GM23338 (cell line): ENCODE measurements at regions not wholly inside any gene's neighbourhood (a gene's known extent, or its start where the extent isn't known, plus 50 kb on each side); places are given as distances from the start of the nearest gene placed in this dataset.

Experiments
- ATAC-seq: fragments of 200-7000 bp; cut with Tn5 transposase; 3 replicates; pipeline ENCODE4 v1.9.1; 2020
- DNase-seq: peaks from one replicate; pipeline ENCODE4 v3.0.0-alpha.2; 2015; ENCODE audit warnings: low spot score
- H2AFZ ChIP-seq: fragments of 200-600 bp; sonication (generic); 2 replicates; pipeline ENCODE4 v1.8.0; 2016; ENCODE audit warnings: antibody characterized with exemption, mild to moderate bottlenecking, moderate library complexity
- H3F3A ChIP-seq: fragments of 200-600 bp; sonication (generic); replicated peaks from 2 replicates; pipeline ENCODE4 v1.8.0; 2017; ENCODE audit warnings: antibody characterized with exemption, mixed run types, low read depth
- H3K27ac ChIP-seq: fragments of 200-600 bp; sonication (generic); 2 replicates; pipeline ENCODE4 v1.6.1; 2016; ENCODE audit warnings: low read depth
- H3K27me3 ChIP-seq: fragments of 200-600 bp; sonication (generic); 2 replicates; pipeline ENCODE4 v1.8.0; 2016; ENCODE audit warnings: mild to moderate bottlenecking, mixed run types, moderate library complexity; ENCODE audit not compliant: insufficient read depth
- H3K36me3 ChIP-seq: fragments of 200-600 bp; sonication (generic); 2 replicates; pipeline ENCODE4 v1.8.0; 2016; ENCODE audit warnings: mild to moderate bottlenecking; ENCODE audit not compliant: insufficient read depth
- H3K4me1 ChIP-seq: fragments of 200-600 bp; sonication (generic); 2 replicates; pipeline ENCODE4 v1.8.0; 2016; ENCODE audit warnings: mild to moderate bottlenecking, moderate library complexity; ENCODE audit not compliant: insufficient read depth
- H3K4me2 ChIP-seq: fragments of 200-600 bp; sonication (generic); 2 replicates; pipeline ENCODE4 v1.7.1; 2017; ENCODE audit warnings: mixed run types
- H3K4me3 ChIP-seq: fragments of 200-600 bp; sonication (generic); 2 replicates; pipeline ENCODE4 v1.6.1; 2016; ENCODE audit warnings: mixed run types
- H3K79me2 ChIP-seq: fragments of 200-600 bp; sonication (generic); replicated peaks from 2 replicates; pipeline ENCODE4 v1.8.0; 2017; ENCODE audit warnings: mild to moderate bottlenecking; ENCODE audit not compliant: insufficient read depth
- H3K9me2 ChIP-seq: fragments of 200-600 bp; sonication (generic); 2 replicates; pipeline ENCODE4 v1.8.0; 2017; ENCODE audit not compliant: insufficient read depth
- H4K20me1 ChIP-seq: fragments of 200-600 bp; sonication (generic); replicated peaks from 2 replicates; pipeline ENCODE4 v1.8.0; 2017; ENCODE audit warnings: mild to moderate bottlenecking; ENCODE audit not compliant: insufficient read depth
- H3K27ac Mint-ChIP-seq: 2 replicates; pipeline ENCODE4 v1.8.0; 2020; ENCODE audit warnings: inconsistent platforms, mild to moderate bottlenecking, moderate library complexity, mixed read lengths
- H3K27me3 Mint-ChIP-seq: 3 replicates; pipeline ENCODE4 v1.8.0; 2022; ENCODE audit warnings: low read depth, mild to moderate bottlenecking, moderate library complexity, mixed read lengths, inconsistent platforms; ENCODE audit not compliant: insufficient read depth, poor library complexity
- H3K36me3 Mint-ChIP-seq: 3 replicates; pipeline ENCODE4 v1.8.0; 2021; ENCODE audit warnings: low read depth, mild to moderate bottlenecking, inconsistent platforms, moderate library complexity, mixed read lengths
- H3K4me1 Mint-ChIP-seq: 3 replicates; pipeline ENCODE4 v1.8.0; 2020; ENCODE audit warnings: mild to moderate bottlenecking, inconsistent platforms, mixed read lengths
- H3K4me3 Mint-ChIP-seq: 3 replicates; pipeline ENCODE4 v1.8.0; 2021; ENCODE audit warnings: moderate library complexity, mild to moderate bottlenecking, inconsistent platforms, mixed read lengths
- H3K9me3 Mint-ChIP-seq: 3 replicates; pipeline ENCODE4 v1.8.0; 2020; ENCODE audit warnings: moderate library complexity, mild to moderate bottlenecking, inconsistent platforms, mixed read lengths
- CREB1 ChIP-seq: fragments of 250-450 bp; sonication (Bioruptor Pico); IDR thresholded peaks from 2 replicates; pipeline ENCODE4 v1.5.0; 2020; ENCODE audit warnings: low read depth, mild to moderate bottlenecking, moderate library complexity
- NANOG ChIP-seq: IDR thresholded peaks from 2 replicates; pipeline ENCODE4 v1.6.1; 2016; ENCODE audit warnings: antibody characterized with exemption, borderline replicate concordance
- STAT1 ChIP-seq: IDR thresholded peaks from one replicate; pipeline ENCODE4 v1.6.1; 2016; ENCODE audit warnings: antibody characterized with exemption; ENCODE audit not compliant: unreplicated experiment
- ZNF331 ChIP-seq: fragments of 250-450 bp; sonication (Bioruptor Pico); IDR thresholded peaks from 2 replicates; pipeline ENCODE4 v1.5.0; 2020; ENCODE audit warnings: low read depth, mild to moderate bottlenecking, moderate library complexity
- TF ChIP-seq, protein P1 (sequence below): fragments of 250-450 bp; sonication (Bioruptor Pico); IDR thresholded peaks from 2 replicates; pipeline ENCODE4 v1.5.0; 2020; ENCODE audit warnings: mild to moderate bottlenecking, moderate library complexity
- TF ChIP-seq, protein P2 (sequence below): IDR thresholded peaks from 2 replicates; pipeline ENCODE4 v1.6.1; 2016; ENCODE audit warnings: antibody characterized with exemption
- TF ChIP-seq, protein P3 (sequence below), 2 experiments: fragments of 200-600 bp in 1 of 2; sonication (generic) in 1 of 2; conservative IDR thresholded peaks; 2 replicates each; pipeline versions ENCODE4 v1.5.1 to v1.6.1; 2016 to 2017; ENCODE audit warnings: antibody characterized with exemption in 2 of 2, low read depth in 2 of 2, mild to moderate bottlenecking in 2 of 2, moderate library complexity in 1 of 2

DNA sequence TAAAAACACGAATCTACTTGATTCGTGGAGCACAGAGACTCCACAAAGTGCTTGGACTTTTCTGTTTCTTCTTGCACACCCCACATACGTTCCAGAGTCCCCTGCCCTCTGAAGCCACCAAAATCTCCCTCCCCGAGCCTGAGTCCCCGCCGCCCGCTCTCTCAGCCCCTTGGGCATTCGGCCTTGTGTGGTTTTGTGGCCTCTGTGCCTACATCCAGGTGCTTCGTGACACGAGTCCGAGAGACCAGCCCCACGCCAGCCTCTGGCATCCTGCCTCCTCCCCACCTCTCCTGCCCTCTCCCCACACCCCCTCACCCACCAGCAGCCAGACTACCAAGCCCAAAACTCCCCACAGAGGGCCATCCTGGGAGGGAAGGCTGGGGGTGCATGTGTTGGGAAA, 87.8 kb upstream of the PPP1R26 start:
- H3K79me2 ChIP-seq: no peaks in the 10 kb centered on the region
- no peaks in the 10 kb centered on the region for H3K36me3 ChIP-seq
- H3K9me2 ChIP-seq: no peaks in the 10 kb centered on the region
- Mint-ChIP-seq H3K4me3 (no peak overlapping the region), H3K27ac (no peak overlapping the region), H3K4me1 (no peaks in the 10 kb centered on the region; the same call in 1 of the 3 replicates), H3K36me3 (peaks cover 10% of the 10 kb centered on the region), H3K9me3 (peaks cover 37% of the 10 kb centered on the region), H3K27me3 (peaks cover 13% of the 10 kb centered on the region)
- ATAC-seq (no peak), DNase-seq (no peak)
- H3K27me3 ChIP-seq: no peaks in the 10 kb centered on the region
- H3F3A ChIP-seq: no peaks in the 10 kb centered on the region
- no peak overlapping the region for H2AFZ ChIP-seq
- H3K4me2 ChIP-seq: no peak overlapping the region
- TF ChIP-seq, protein P1, sequence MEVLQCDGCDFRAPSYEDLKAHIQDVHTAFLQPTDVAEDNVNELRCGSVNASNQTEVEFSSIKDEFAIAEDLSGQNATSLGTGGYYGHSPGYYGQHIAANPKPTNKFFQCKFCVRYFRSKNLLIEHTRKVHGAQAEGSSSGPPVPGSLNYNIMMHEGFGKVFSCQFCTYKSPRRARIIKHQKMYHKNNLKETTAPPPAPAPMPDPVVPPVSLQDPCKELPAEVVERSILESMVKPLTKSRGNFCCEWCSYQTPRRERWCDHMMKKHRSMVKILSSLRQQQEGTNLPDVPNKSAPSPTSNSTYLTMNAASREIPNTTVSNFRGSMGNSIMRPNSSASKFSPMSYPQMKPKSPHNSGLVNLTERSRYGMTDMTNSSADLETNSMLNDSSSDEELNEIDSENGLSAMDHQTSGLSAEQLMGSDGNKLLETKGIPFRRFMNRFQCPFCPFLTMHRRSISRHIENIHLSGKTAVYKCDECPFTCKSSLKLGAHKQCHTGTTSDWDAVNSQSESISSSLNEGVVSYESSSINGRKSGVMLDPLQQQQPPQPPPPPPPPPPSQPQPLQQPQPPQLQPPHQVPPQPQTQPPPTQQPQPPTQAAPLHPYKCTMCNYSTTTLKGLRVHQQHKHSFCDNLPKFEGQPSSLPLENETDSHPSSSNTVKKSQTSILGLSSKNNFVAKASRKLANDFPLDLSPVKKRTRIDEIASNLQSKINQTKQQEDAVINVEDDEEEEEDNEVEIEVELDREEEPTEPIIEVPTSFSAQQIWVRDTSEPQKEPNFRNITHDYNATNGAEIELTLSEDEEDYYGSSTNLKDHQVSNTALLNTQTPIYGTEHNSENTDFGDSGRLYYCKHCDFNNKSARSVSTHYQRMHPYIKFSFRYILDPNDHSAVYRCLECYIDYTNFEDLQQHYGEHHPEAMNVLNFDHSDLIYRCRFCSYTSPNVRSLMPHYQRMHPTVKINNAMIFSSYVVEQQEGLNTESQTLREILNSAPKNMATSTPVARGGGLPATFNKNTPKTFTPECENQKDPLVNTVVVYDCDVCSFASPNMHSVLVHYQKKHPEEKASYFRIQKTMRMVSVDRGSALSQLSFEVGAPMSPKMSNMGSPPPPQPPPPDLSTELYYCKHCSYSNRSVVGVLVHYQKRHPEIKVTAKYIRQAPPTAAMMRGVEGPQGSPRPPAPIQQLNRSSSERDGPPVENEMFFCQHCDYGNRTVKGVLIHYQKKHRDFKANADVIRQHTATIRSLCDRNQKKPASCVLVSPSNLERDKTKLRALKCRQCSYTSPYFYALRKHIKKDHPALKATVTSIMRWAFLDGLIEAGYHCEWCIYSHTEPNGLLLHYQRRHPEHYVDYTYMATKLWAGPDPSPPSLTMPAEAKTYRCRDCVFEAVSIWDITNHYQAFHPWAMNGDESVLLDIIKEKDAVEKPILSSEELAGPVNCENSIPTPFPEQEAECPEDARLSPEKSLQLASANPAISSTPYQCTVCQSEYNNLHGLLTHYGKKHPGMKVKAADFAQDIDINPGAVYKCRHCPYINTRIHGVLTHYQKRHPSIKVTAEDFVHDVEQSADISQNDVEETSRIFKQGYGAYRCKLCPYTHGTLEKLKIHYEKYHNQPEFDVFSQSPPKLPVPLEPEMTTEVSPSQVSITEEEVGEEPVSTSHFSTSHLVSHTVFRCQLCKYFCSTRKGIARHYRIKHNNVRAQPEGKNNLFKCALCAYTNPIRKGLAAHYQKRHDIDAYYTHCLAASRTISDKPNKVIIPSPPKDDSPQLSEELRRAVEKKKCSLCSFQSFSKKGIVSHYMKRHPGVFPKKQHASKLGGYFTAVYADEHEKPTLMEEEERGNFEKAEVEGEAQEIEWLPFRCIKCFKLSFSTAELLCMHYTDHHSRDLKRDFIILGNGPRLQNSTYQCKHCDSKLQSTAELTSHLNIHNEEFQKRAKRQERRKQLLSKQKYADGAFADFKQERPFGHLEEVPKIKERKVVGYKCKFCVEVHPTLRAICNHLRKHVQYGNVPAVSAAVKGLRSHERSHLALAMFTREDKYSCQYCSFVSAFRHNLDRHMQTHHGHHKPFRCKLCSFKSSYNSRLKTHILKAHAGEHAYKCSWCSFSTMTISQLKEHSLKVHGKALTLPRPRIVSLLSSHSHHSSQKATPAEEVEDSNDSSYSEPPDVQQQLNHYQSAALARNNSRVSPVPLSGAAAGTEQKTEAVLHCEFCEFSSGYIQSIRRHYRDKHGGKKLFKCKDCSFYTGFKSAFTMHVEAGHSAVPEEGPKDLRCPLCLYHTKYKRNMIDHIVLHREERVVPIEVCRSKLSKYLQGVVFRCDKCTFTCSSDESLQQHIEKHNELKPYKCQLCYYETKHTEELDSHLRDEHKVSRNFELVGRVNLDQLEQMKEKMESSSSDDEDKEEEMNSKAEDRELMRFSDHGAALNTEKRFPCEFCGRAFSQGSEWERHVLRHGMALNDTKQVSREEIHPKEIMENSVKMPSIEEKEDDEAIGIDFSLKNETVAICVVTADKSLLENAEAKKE (CRISPR knock-in tag): no peak
- TF ChIP-seq CREB1: no peak
- TF ChIP-seq, protein P2, sequence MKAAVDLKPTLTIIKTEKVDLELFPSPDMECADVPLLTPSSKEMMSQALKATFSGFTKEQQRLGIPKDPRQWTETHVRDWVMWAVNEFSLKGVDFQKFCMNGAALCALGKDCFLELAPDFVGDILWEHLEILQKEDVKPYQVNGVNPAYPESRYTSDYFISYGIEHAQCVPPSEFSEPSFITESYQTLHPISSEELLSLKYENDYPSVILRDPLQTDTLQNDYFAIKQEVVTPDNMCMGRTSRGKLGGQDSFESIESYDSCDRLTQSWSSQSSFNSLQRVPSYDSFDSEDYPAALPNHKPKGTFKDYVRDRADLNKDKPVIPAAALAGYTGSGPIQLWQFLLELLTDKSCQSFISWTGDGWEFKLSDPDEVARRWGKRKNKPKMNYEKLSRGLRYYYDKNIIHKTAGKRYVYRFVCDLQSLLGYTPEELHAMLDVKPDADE: no peak
- no peak for TF ChIP-seq NANOG
- no peak for TF ChIP-seq ZNF331 (CRISPR knock-in tag)
- no peak for TF ChIP-seq STAT1
- TF ChIP-seq, protein P3, sequence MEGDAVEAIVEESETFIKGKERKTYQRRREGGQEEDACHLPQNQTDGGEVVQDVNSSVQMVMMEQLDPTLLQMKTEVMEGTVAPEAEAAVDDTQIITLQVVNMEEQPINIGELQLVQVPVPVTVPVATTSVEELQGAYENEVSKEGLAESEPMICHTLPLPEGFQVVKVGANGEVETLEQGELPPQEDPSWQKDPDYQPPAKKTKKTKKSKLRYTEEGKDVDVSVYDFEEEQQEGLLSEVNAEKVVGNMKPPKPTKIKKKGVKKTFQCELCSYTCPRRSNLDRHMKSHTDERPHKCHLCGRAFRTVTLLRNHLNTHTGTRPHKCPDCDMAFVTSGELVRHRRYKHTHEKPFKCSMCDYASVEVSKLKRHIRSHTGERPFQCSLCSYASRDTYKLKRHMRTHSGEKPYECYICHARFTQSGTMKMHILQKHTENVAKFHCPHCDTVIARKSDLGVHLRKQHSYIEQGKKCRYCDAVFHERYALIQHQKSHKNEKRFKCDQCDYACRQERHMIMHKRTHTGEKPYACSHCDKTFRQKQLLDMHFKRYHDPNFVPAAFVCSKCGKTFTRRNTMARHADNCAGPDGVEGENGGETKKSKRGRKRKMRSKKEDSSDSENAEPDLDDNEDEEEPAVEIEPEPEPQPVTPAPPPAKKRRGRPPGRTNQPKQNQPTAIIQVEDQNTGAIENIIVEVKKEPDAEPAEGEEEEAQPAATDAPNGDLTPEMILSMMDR (conservative IDR thresholded peaks at IDR 0.05; ENCODE audit: low read depth in 2 of 2): no peak
- no peak overlapping the region for H3K4me3 ChIP-seq
- H3K27ac ChIP-seq: no peak overlapping the region
- no peaks in the 10 kb centered on the region for H4K20me1 ChIP-seq
- no peaks in the 10 kb centered on the region for H3K4me1 ChIP-seq
